Mammary epithelial cell (primary cell): ENCODE measurements at regions not wholly inside any gene's neighbourhood (a gene's known extent, or its start where the extent isn't known, plus 50 kb on each side); places are given as distances from the start of the nearest gene placed in this dataset.

Source experiments
- CTCF ChIP-seq, 2 donors: IDR thresholded peaks in 1 of 2; conservative IDR thresholded peaks in 1 of 2; 2 replicates each; pipeline ENCODE4 v1.5.1; 2011 to 2012; ENCODE audit warnings: inconsistent platforms in 2 of 2, low read length in 2 of 2, mild to moderate bottlenecking in 2 of 2, control low read depth in 1 of 2, low read depth in 1 of 2; ENCODE audit not compliant: insufficient read depth in 1 of 2; ENCODE audit errors: extremely low read depth in 1 of 2
- EZH2 ChIP-seq: IDR thresholded peaks from 2 replicates; pipeline ENCODE4 v1.6.1; 2012; ENCODE audit warnings: low read length, inconsistent platforms, borderline replicate concordance

GRCh38 chr5:2464141-2464540 is 287.3 kb downstream of the IRX2 start:
- TF ChIP-seq CTCF (conservative IDR thresholded peaks at IDR 0.05 in 1 of 2, IDR thresholded peaks at IDR 0.05 in 1 of 2; ENCODE audit: extremely low read depth in 1 of 2, insufficient read depth in 1 of 2, low read depth in 1 of 2, low read length in 2 of 2), result no peak
- TF ChIP-seq EZH2, result no peak
